ENCODE measurements at regions not wholly inside any gene's neighbourhood (a gene's known extent, or its start where the extent isn't known, plus 50 kb on each side); places are given as distances from the start of the nearest gene placed in this dataset.

DNA sequence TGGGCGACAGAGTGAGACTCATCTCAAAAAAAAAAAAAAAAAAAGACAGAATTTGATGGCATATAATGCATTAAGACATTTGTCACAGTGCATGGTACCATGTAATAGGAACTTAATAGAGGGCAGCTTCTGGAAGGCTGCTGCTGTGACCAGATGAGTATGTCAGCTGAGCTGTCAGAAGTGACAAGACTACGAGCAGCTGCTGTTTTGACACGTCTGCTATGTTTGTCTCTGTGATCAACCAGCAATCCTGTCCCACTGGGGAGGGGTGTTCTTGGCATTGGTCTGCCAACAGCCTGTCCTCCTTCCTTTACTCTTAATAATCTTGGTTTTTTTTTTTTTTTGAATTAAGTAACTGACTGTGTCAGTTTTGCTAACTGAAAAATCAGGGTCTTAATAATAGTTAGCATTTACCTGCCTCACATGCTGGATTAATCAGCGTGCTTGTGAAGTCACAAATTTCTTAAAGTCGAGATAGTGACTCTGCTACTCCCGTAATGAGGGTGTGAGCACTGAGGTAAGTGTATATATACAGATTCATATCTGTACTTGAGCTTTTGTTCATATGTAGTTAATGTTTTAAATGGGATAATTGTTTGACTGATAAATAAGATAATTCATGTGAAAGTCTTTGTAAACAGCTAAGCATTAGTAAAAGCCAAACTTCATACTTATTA is 152.4 kb downstream of the BMP2 start:
- 71% methylated on average over 6 of the region's 6 CpGs for WGBS
- TF ChIP-seq, protein P1, sequence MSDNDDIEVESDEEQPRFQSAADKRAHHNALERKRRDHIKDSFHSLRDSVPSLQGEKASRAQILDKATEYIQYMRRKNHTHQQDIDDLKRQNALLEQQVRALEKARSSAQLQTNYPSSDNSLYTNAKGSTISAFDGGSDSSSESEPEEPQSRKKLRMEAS (IDR thresholded peaks at IDR 0.05), result no peak
- TF ChIP-seq FOXA2 (IDR thresholded peaks at IDR 0.05) (no peak), RAD21 (IDR thresholded peaks at IDR 0.05) (no peak), HNF4A (conservative IDR thresholded peaks at IDR 0.05) (no peak), EGR1 (IDR thresholded peaks at IDR 0.05; ENCODE audit: low read depth in 2 of 2) (no peak)
- TF ChIP-seq, protein P2, sequence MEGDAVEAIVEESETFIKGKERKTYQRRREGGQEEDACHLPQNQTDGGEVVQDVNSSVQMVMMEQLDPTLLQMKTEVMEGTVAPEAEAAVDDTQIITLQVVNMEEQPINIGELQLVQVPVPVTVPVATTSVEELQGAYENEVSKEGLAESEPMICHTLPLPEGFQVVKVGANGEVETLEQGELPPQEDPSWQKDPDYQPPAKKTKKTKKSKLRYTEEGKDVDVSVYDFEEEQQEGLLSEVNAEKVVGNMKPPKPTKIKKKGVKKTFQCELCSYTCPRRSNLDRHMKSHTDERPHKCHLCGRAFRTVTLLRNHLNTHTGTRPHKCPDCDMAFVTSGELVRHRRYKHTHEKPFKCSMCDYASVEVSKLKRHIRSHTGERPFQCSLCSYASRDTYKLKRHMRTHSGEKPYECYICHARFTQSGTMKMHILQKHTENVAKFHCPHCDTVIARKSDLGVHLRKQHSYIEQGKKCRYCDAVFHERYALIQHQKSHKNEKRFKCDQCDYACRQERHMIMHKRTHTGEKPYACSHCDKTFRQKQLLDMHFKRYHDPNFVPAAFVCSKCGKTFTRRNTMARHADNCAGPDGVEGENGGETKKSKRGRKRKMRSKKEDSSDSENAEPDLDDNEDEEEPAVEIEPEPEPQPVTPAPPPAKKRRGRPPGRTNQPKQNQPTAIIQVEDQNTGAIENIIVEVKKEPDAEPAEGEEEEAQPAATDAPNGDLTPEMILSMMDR (IDR thresholded peaks at IDR 0.05; ENCODE audit: low read depth, low read length, missing input control), result no peak
- H3K9ac ChIP-seq (ENCODE audit: low read depth in 1 of 2, low read length in 2 of 2), result no peak overlapping the region

DNA sequence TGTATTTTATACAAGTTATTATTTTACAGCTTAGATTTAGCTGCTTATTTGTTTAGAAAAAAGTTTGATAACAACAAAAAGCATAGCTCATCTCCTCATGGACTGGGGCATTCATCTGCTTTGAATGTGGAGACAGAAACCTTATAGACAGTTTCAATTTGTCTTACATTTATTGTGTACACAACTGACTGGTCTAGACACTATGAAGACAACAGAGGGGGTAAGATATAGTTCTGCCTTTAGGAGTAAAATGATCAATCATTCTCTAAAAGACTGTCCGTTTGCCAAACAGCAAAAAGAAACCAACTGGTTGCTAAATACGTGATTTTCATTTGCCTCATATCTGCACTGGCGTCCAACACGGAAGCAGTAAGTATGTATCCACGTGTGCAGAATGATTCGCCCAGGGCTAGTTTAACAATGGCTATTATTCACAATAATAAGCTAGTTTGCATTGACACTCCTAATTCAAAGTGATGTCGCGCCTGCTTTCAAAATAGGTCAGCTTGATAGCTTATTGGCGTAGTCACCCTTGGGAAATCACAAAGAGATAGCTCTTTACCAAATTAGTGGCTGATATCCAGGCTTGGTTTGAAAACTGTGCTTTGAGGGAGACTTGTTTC is 153.6 kb downstream of the BMP2 start:
- H3K27me3 ChIP-seq (ENCODE audit: control insufficient read depth in 4 of 4, insufficient read depth in 4 of 4, low read length in 3 of 4), result no peaks in the 10 kb centered on the region
- H3K9me3 ChIP-seq (ENCODE audit: control insufficient read depth in 4 of 4, low read length in 3 of 4), result no peaks in the 10 kb centered on the region
- TF ChIP-seq, protein P3, sequence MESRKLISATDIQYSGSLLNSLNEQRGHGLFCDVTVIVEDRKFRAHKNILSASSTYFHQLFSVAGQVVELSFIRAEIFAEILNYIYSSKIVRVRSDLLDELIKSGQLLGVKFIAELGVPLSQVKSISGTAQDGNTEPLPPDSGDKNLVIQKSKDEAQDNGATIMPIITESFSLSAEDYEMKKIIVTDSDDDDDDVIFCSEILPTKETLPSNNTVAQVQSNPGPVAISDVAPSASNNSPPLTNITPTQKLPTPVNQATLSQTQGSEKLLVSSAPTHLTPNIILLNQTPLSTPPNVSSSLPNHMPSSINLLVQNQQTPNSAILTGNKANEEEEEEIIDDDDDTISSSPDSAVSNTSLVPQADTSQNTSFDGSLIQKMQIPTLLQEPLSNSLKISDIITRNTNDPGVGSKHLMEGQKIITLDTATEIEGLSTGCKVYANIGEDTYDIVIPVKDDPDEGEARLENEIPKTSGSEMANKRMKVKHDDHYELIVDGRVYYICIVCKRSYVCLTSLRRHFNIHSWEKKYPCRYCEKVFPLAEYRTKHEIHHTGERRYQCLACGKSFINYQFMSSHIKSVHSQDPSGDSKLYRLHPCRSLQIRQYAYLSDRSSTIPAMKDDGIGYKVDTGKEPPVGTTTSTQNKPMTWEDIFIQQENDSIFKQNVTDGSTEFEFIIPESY (IDR thresholded peaks at IDR 0.05), result no peak
- TF ChIP-seq RAD21 (IDR thresholded peaks at IDR 0.05), result no peak
- no peak for TF ChIP-seq HNF4A (conservative IDR thresholded peaks at IDR 0.05)
- no peak for TF ChIP-seq NR2F2 (IDR thresholded peaks at IDR 0.05)
- no peak for TF ChIP-seq TAF1 (conservative IDR thresholded peaks at IDR 0.05)
- H3K4me1 ChIP-seq (ENCODE audit: control insufficient read depth in 4 of 4, insufficient read depth in 4 of 4, low read length in 3 of 4), result no peaks in the 10 kb centered on the region
- no peaks in the 10 kb centered on the region for H3K36me3 ChIP-seq (ENCODE audit: control insufficient read depth in 4 of 4, insufficient read depth in 3 of 4, low read depth in 1 of 4, low read length in 3 of 4)
- no peak overlapping the region for H3K27ac ChIP-seq (ENCODE audit: low read depth in 1 of 2, low read length in 2 of 2)
- DNase-seq (ENCODE audit: low spot score), result no peak
- H3K9ac ChIP-seq (ENCODE audit: low read depth in 1 of 2, low read length in 2 of 2), result no peak overlapping the region
- WGBS, result 80% methylated on average over 9 of the region's 9 CpGs
- no peak overlapping the region for H3K4me3 ChIP-seq (ENCODE audit: low read depth in 1 of 3, low read length in 3 of 3)

More for the DNA sequence above, 152.4 kb downstream of the BMP2 start:
- Histone ChIP-seq H3K4me3 (ENCODE audit: low read depth in 1 of 3, low read length in 3 of 3) (no peak overlapping the region), H3K36me3 (ENCODE audit: control insufficient read depth in 4 of 4, insufficient read depth in 3 of 4, low read depth in 1 of 4, low read length in 3 of 4) (no peaks in the 10 kb centered on the region), H3K27me3 (ENCODE audit: control insufficient read depth in 4 of 4, insufficient read depth in 4 of 4, low read length in 3 of 4) (no peaks in the 10 kb centered on the region), H3K9me3 (ENCODE audit: control insufficient read depth in 4 of 4, low read length in 3 of 4) (no peaks in the 10 kb centered on the region), H3K4me1 (ENCODE audit: control insufficient read depth in 4 of 4, insufficient read depth in 4 of 4, low read length in 3 of 4) (no peaks in the 10 kb centered on the region), H3K27ac (ENCODE audit: low read depth in 1 of 2, low read length in 2 of 2) (no peak overlapping the region)
- DNase-seq (ENCODE audit: low spot score), result no peak

DNA sequence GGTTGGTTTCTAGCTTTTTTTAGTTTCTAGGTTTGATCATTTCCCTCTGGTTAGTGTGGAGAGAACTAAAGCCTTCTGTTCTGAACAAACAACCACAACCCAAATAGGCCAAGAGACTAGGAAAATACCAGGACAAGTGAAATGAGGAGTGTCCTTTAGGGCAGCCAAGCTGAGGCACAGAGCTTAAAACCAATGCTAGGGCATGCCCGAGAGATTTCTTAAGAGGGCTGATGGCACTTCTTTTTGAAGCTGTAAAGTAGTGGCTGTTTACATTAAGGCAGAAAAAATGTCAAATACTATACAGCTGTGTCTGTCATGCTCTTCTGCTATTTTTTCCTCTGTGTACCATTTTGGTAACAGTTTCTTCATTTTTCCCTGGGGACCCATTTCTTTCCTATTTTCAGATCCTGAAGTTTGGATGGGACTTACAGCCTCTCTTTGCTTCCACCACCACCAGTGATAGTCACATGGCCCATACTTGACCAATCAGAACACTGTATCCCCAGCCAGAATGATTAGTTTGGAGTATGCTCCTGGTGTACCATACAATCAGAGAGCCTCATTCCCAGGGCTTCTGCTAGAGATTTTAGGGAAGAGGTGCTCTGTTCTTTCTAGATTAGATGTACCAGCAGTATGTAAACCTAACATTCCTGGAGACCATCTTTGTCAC is 154.4 kb downstream of the BMP2 start:
- H3K4me1 ChIP-seq (ENCODE audit: control insufficient read depth in 4 of 4, insufficient read depth in 4 of 4, low read length in 3 of 4), result no peaks in the 10 kb centered on the region
- H3K9ac ChIP-seq (ENCODE audit: low read depth in 1 of 2, low read length in 2 of 2), result no peak overlapping the region
- DNase-seq (ENCODE audit: low spot score), result no peak
- no peaks in the 10 kb centered on the region for H3K36me3 ChIP-seq (ENCODE audit: control insufficient read depth in 4 of 4, insufficient read depth in 3 of 4, low read depth in 1 of 4, low read length in 3 of 4)
- no peak overlapping the region for H3K27ac ChIP-seq (ENCODE audit: low read depth in 1 of 2, low read length in 2 of 2)
- no peaks in the 10 kb centered on the region for H3K9me3 ChIP-seq (ENCODE audit: control insufficient read depth in 4 of 4, low read length in 3 of 4)
- WGBS, result 80% methylated on average over 1 of the region's 1 CpG
- no peaks in the 10 kb centered on the region for H3K27me3 ChIP-seq (ENCODE audit: control insufficient read depth in 4 of 4, insufficient read depth in 4 of 4, low read length in 3 of 4)
- no peak overlapping the region for H3K4me3 ChIP-seq (ENCODE audit: low read depth in 1 of 3, low read length in 3 of 3)
- TF ChIP-seq RAD21 (IDR thresholded peaks at IDR 0.05), result no peak
- TF ChIP-seq, protein P4, sequence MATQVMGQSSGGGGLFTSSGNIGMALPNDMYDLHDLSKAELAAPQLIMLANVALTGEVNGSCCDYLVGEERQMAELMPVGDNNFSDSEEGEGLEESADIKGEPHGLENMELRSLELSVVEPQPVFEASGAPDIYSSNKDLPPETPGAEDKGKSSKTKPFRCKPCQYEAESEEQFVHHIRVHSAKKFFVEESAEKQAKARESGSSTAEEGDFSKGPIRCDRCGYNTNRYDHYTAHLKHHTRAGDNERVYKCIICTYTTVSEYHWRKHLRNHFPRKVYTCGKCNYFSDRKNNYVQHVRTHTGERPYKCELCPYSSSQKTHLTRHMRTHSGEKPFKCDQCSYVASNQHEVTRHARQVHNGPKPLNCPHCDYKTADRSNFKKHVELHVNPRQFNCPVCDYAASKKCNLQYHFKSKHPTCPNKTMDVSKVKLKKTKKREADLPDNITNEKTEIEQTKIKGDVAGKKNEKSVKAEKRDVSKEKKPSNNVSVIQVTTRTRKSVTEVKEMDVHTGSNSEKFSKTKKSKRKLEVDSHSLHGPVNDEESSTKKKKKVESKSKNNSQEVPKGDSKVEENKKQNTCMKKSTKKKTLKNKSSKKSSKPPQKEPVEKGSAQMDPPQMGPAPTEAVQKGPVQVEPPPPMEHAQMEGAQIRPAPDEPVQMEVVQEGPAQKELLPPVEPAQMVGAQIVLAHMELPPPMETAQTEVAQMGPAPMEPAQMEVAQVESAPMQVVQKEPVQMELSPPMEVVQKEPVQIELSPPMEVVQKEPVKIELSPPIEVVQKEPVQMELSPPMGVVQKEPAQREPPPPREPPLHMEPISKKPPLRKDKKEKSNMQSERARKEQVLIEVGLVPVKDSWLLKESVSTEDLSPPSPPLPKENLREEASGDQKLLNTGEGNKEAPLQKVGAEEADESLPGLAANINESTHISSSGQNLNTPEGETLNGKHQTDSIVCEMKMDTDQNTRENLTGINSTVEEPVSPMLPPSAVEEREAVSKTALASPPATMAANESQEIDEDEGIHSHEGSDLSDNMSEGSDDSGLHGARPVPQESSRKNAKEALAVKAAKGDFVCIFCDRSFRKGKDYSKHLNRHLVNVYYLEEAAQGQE (IDR thresholded peaks at IDR 0.05), result no peak
- TF ChIP-seq TAF1 (conservative IDR thresholded peaks at IDR 0.05), result no peak
- TF ChIP-seq JUND (IDR thresholded peaks at IDR 0.05), result no peak
- TF ChIP-seq NR2F2 (IDR thresholded peaks at IDR 0.05), result no peak
- TF ChIP-seq, protein P2 (IDR thresholded peaks at IDR 0.05; ENCODE audit: low read depth, low read length, missing input control), result no peak
- TF ChIP-seq RXRA (IDR thresholded peaks at IDR 0.05), result no peak

Data from liver (tissue), 8 donors.